ENCODE measurements at regions not wholly inside any gene's neighbourhood (a gene's known extent, or its start where the extent isn't known, plus 50 kb on each side); places are given as distances from the start of the nearest gene placed in this dataset.
A peak's percentile ranks its signal among the peaks of the same experiment; 100 is the strongest.

GRCh38 chr7:80403686-80404241 is 108.1 kb downstream of the GNAT3 start:
- FAIRE-seq, result no peak

- FAIRE-seq, result no peak
These were observed 110.2 kb downstream of the GNAT3 start for GRCh38 chr7:80401708-80402107.

DNA sequence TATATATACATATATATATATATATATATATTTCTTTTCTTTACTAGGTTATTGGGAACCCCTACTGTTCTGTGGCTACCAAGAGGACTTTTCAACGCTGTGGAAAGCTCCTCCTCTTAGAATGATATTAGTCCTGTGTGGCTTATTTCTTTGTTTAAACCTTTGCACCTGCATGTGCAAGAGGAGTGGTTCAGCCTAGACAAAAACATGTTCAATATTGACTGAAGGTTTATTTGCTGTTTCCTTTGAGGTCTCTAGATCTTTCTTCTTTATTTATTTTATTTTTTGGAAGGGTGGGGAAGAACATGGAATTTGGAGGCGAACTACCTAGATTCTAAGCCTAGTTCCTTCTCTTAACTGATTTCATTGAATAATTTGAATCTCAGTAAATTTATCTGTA is 118.1 kb downstream of the GNAT3 start:
- FAIRE-seq, result no peak

DNA sequence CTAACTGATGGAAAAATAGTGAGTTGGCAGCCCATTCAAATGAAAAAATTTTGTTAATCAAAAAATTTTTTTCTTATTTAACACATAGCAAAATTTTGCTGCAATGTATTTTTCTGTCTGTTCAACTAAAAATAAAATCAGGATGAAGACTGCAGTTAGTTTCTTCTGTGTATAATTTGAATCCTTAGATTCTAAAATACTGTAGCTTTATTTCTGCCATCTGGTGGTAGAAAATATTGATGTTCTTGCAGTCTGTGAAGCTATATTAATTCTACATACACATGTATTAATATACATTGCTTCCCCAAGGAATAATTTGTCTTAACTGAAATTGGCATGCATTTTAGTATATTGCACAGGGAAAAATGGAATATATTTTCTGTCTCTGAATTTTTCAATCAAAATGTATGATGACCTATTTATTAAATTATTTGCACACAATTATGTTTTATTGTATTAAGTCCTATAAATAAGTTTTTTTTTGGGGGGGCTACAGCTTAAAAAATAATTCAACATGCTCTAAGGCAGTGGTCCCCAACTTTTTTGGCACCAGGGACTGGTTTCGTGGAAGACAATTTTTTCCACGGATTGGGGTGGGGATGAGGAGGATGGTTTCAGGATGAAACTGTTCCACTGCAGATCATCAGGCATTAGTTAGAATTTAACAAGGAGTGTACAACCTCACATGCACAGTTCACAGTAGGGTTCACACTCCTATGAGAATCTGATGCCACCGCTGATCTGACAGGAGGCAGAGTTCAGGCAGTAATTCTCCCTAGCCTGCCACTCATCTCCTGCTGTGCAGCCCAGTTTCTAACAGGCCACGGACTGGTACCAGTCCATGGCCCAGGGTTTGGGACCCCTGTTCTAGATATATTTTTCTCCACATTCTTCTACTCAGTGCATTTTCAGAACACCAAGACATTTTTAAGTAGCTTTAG is 119.4 kb downstream of the GNAT3 start:
- peak; percentile 57 for FAIRE-seq

DNA sequence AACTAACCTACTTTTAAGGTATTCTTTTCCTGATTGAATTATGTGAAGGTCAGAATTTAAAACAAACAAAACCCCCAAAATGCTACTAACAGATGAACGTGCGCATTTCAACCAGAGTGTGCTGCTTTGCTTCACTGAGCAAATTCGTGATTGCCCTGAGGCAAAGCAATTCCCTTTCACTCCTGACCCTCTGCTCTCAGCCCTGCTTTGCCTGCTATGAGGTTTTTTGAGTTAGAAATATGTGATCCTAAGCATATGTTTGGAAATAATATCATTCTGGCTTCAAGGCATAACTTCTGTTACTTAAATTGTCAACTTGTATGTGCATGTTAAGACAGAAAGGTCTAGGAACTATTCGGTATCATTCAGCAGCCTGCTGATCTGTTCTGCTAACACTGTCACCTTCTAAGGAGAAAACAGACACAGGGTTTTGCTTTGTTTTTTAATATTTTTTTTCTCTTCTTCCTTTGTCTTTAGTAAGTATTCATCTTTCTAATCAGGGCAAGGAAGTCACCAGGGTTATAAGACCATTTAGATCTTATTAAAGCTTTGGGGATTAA is 124.2 kb downstream of the GNAT3 start:
- no peak for FAIRE-seq

GRCh38 chr7:80386686-80387085 is 125.2 kb downstream of the GNAT3 start:
- no peak for FAIRE-seq

DNA sequence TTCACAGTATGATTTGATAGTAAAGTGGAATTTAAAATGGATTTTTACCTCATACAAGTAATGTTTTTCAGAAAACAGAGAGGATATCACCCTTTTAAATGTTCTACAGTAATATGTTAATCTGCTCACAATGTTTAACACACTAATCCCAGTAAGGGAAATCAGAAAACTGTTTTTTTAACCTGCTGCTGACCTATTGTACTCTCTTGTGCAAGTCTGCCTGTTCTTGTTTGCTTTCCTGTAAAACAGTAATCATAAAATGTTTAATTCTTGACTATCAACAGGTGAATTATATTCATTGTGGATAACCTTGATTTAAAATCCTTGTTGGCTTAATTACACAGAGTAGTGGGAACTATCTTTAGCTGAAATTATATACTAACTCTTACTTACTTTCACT is 126.4 kb downstream of the GNAT3 start:
- FAIRE-seq, result no peak

DNA sequence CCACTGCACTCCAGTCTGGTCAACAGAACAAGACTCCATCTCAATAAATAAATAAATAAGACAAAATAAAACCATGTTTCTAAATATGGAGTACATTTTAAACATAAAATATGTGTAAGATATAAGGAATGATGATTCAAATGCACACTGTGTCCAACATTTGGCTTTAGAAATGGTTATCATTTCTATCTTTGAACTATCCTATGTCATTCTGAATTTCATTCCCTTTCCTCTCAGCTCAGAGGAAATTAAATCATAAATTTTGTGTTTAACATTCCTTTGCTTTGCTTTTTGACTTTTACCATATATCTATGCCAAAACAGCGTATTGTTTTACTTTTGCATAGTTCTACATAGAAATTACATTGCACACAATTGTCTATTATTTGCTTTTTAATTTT is 130.9 kb downstream of the GNAT3 start:
- FAIRE-seq, result no peak

- no peak for FAIRE-seq
These were observed 132.6 kb downstream of the GNAT3 start for GRCh38 chr7:80379034-80379982.

GRCh38 chr7:80374321-80374720 is 137.5 kb downstream of the GNAT3 start:
- no peak for FAIRE-seq

DNA sequence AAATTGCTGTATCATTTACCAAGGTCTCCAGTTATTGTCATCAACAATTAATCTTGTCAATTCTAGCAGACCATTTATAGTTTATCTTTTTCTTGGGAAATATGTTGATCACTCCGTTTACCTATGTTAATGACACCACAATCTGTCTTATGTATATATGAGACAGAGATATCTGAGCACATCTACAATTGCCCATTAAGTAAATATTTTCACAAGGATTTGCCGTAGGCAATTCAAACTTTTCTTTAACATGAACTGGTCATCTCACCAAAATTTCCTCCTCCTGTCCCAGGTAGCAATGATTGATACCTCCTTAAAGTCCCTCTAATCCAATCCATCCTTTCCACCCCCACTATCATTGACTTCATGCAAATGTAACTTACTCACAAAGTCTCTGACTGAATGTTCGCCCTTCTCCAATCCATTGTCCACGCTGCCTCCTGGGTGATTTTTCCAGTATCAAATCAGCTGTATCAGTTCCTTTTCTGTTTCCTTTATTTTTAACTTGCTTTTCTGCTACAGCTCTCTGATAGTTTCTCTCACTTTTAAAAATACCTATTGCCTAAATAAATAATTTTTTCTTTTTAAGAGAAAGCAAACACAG is 138.3 kb downstream of the GNAT3 start:
- no peak for FAIRE-seq

- no peak for FAIRE-seq
These were observed 139.4 kb downstream of the GNAT3 start for GRCh38 chr7:80372415-80372814.

DNA sequence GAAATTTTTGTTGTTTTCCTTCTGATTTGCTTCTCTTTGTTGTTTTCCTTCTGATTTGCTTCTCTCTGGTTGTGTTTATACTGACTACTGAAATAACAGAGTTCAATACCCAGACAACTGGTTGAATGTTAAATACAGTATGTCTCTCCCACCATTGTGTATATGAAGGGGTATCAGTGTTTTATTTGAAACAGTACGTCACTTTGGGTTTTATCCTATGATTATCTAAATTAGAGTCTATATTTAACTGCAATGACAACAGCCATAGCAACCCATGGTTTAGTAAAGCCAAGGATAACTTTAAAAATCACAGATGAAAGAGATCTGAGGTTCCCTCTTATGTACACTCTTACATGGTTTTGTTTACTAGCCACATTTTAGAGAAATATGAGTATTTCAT is 141.3 kb downstream of the GNAT3 start:
- no peak for FAIRE-seq

DNA sequence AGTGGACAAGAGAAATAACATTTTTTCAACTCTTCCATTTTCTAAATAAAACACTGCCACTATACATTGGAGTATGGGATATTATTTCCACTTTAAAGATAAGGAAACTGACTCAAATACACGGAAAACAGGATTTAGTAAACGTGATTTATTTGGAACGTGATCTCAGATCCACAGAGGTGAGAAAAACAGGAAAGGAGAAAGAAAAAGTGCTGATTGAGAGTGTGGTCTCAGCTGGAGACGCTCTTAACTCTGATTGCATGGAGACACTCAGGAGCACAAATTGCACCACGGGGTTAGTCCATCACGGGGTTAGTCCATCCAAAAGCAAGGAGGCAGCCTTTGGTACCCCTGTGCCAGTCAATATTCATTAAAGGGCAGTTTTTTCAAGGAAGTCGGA is 142.5 kb downstream of the GNAT3 start:
- no peak for FAIRE-seq

GRCh38 chr7:80362677-80363076 is 149.2 kb downstream of the GNAT3 start:
- no peak for FAIRE-seq

GRCh38 chr7:80362010-80362618 is 149.8 kb downstream of the GNAT3 start:
- no peak for FAIRE-seq

DNA sequence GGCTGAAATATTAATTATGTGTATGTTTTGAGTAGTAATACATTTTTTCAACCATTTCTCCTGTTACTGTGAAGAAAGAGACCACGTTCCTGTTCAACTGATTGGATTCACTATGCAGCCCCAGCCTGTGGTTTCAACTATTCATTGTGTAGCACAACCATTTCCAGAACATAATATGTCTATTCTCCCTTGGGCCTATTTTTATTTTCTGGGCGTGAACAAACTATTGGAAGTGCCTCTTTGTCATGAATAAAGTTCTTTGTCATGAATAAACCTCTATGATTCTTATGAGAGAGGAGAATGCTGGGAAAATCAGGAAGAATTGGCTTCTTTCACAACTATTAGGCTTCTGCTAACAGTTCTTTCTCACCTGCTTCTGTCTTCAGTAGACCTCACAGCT is 152.4 kb downstream of the GNAT3 start:
- FAIRE-seq, result no peak

- no peak for FAIRE-seq
These were observed 152.8 kb downstream of the GNAT3 start for GRCh38 chr7:80359029-80359428.

GRCh38 chr7:80357530-80357929 is 154.3 kb downstream of the GNAT3 start:
- no peak for FAIRE-seq

DNA sequence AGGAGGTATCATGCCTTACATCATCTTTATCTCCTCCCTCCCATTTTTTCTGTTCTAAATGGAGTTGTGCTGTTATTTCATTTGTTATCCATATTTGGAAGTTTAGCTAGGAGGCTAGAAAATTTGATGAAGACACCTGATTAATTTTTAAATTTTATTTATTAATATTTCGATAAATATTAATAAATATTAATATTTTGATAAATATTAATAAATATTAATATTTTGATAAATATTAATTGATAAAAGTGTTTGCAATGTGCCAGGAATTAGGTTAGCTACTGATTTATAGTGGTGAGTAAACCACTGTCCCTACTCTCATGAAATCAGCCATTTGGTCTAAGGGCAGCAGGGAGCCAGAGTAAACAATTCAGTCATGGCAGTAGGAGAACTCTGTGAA is 161.4 kb downstream of the GNAT3 start:
- FAIRE-seq, result no peak

GRCh38 chr7:80348223-80348622 is 163.6 kb downstream of the GNAT3 start:
- no peak for FAIRE-seq

DNA sequence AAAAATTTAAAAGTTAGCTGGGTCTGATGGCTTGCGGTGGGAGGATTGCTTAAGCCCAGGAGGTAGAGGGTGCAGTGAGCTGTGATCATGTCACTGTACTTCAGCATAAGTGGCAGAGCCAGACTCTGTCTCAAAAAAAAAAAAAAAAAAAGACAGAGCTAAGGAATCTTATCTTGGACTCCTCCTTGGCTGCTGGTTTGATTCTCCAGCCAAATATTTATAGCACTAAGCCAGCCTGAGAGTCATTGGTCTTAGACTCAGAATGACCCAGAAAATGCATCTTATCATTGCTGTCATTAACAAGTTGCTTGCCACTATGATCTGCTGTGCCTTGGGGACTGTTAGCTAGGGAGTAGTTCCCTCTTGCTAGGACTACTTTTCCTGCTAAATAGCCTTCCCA is 164.7 kb downstream of the GNAT3 start:
- FAIRE-seq, result no peak
